PC-3 (cell line): ENCODE measurements at regions not wholly inside any gene's neighbourhood (a gene's known extent, or its start where the extent isn't known, plus 50 kb on each side); places are given as distances from the start of the nearest gene placed in this dataset.

Experiments
- CTCF ChIP-seq: fragments of 300-600 bp; sonication (generic); conservative IDR thresholded peaks from 2 replicates; pipeline ENCODE4 v1.5.1; 2017; ENCODE audit warnings: antibody characterized with exemption, low read depth, mild to moderate bottlenecking, low read length
- EZH2 ChIP-seq: fragments of 300-600 bp; sonication (generic); IDR thresholded peaks from one replicate; pipeline ENCODE4 v1.6.1; 2017; ENCODE audit warnings: antibody characterized with exemption, mild to moderate bottlenecking, low read length; ENCODE audit not compliant: unreplicated experiment
- EZH2phosphoT487 ChIP-seq: fragments of 300-600 bp; sonication (generic); IDR thresholded peaks from 2 replicates; pipeline ENCODE4 v1.6.1; 2018; ENCODE audit warnings: mild to moderate bottlenecking, antibody characterized with exemption, low read length, borderline replicate concordance

- TF ChIP-seq CTCF (no peak), EZH2phosphoT487 (no peak), EZH2 (no peak)
Measured at GRCh38 chr1:229028544-229028943, 242.4 kb upstream of the RAB4A start.
